DMS153 treated with DMSO at 0.1 percent for 48 hours (cell line): ENCODE measurements at regions not wholly inside any gene's neighbourhood (a gene's known extent, or its start where the extent isn't known, plus 50 kb on each side); places are given as distances from the start of the nearest gene placed in this dataset.

Experiments used
- DNase-seq: peaks from one replicate; lab custom pipeline; 2025; ENCODE audit not compliant: unreplicated experiment; lab: John Stamatoyannopoulos, UW

DNA sequence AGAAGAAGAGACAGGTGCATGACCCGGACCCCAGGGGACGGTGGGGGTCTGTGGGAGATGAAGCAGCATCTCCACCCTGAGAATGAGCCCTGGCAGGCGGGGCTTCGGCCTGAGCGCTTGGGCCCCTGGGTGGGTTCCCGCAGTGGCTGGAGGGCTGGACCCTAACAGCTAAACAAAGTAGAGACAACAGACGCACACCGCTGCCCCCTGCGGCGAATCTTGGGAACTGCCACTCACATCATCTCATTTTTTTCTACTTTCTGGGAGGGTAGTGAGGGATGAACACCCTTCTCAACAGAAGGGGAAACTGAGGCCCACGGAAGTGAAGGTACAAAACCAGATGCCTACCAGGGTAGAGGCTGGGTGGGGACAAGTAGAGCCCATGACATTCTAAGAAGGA, 104.7 kb downstream of the RFLNA start:
- DNase-seq = no peak

GRCh38 chr12:124398578-124399227, 103.8 kb downstream of the RFLNA start:
- DNase-seq = no peak

DNA sequence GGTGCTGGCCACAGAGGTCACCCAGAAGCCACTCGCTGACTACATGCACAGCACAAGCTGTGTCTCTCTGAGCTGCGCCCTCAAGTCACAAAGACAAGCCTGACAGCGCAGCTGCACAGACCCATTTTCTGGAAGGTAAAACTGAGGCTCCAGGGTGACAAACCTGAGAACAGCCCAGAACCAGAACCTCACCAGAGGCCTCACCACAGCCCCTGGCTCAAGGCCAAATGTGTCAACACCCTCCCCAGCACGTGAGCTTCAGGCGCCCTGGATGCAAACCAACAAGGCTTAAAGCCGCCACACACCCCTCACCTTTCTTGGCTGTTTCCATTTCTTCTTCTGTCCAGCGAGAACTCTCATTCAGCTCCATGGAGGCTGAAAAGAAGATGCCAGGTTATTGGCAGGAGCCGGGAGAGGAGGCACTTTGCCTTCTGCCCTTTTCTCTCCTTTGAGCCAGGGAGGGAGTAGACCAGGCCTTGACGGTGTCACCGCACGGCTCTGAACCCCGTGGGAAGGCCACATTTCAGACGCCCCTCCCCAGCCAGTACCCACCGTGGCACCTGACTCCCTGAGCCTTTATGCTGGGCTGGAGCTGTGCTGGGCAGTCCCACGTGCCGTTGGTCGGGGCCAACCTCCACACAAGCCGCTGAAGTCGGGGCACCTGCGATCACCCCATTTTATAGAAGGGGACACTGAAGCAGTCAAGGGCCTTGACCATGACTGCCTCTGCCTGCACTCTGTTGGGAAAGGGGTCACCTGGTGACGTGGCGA, 103.1 kb downstream of the RFLNA start:
- no peak for DNase-seq

- DNase-seq = no peak
Observed at GRCh38 chr12:124397399-124397679, 102.4 kb downstream of the RFLNA start.

DNA sequence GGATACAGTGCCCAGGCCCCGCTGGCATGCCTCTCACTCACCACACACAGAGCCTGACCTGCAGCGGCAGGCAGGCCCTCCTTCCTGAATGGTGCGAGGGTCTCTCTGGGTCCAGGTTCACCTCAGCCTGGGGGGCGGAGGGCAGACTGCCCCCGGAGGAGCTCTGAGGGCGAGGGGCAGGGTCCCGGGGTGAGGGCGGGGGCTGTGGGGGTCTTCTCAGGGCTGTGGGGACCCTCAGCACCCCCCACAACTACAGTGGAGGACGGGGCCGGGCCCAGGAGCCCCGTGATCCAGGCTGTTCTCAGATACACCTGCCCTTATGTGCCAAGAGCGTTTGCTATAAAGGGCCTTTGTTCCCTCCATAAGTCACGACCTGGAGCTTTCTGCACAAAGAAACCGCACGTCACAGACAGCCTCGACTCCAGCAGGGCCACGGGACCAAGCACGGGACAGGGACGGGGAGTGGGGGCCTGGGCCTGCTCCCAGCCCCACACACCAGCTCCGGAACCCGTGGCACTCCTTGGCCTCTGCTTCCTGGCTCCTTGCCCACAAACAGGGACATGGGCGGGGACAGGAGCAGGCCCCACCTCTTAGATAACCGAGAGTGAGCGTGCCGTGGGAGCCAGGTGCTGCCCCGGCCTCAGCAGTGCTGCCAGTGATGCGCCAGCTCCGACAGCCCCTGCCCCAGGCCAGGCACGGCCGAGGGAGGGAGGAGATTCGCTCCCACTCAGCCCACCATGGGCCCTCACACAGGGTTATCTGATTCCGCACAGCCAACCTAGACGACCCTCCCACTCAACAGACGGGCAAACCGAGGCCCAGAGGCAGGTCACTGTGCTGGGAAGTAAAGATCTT, 101.9 kb downstream of the RFLNA start:
- DNase-seq = no peak

DNA sequence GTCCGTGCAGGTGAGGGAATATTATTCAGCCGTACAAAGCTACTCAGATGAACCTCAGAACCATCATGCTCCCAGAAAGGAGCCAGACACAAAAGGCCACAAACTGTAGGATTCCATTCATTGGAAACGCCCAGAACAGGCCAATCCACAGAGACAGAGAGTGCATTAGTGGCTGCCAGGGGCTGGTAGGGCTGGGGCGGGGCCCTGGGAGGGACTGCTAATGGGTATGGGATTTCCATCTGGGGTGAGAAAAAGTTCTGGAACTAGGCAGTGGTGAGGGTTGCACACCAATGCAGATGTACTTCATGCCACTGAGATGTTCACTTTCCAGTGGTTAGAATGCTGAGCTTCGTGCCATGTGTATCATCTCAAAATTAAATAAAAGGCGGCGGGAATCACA, 101.1 kb downstream of the RFLNA start:
- DNase-seq = no peak

GRCh38 chr12:124395284-124395752, 100.4 kb downstream of the RFLNA start:
- no peak for DNase-seq

GRCh38 chr12:124394462-124395128, 99.7 kb downstream of the RFLNA start:
- no peak for DNase-seq

GRCh38 chr12:124393831-124394230, 98.9 kb downstream of the RFLNA start:
- no peak for DNase-seq

DNA sequence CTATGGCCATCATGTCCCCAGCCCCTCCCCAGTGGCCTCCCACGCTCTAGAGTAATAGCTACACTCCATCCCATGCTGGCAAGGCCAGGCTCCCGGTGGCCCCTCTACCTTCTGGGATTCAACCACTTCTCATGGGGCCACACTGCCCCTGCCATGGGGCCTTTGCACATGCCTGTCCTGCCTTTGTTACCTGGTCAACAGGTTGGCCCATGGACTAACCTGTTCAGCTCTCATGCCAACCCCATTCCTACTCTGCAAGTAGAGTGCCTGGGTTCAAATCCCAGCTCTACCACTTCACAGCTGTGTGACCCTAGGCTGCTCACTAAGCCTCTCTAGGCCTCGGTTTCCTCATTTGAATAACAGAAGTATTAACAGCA, 98.5 kb downstream of the RFLNA start:
- no peak for DNase-seq

GRCh38 chr12:124392667-124393413, 97.9 kb downstream of the RFLNA start:
- peak; percentile 72 for DNase-seq

- no peak for DNase-seq
Observed at GRCh38 chr12:124392271-124392666, 97.4 kb downstream of the RFLNA start.

GRCh38 chr12:124391340-124392261, 96.7 kb downstream of the RFLNA start:
- DNase-seq = no peak

DNA sequence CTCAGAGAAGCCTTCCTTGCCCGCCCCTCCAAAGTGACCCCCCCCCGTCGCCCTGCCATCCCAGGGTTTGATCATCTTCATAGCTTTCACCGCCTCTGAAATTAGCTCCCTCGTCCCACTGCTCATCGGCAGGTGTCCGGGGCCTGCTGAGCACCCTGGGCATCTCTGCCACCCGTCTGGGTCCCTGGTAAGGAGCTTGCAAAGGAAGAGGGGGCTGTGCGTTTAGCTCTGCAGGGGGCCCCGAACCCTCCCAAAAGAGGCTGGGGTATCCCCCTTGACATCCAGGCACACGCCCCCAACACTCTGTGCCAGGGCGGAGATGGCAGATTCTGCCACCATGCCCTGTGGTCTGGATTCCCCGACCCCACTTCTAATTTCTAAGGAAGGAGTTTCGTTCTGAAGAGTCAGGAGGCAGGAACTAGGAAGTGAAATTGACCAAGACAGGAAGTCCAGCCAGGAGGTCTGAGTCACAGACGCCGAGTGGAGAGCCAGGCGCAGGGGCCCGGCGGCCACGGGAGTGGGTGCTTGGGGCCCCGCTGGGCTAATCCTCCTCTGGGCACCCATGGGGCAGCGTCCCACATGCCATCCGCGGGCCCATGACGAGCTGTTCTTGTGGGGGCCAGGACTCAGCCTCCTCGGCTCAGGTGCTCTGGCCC, 95.7 kb downstream of the RFLNA start:
- no peak for DNase-seq

DNA sequence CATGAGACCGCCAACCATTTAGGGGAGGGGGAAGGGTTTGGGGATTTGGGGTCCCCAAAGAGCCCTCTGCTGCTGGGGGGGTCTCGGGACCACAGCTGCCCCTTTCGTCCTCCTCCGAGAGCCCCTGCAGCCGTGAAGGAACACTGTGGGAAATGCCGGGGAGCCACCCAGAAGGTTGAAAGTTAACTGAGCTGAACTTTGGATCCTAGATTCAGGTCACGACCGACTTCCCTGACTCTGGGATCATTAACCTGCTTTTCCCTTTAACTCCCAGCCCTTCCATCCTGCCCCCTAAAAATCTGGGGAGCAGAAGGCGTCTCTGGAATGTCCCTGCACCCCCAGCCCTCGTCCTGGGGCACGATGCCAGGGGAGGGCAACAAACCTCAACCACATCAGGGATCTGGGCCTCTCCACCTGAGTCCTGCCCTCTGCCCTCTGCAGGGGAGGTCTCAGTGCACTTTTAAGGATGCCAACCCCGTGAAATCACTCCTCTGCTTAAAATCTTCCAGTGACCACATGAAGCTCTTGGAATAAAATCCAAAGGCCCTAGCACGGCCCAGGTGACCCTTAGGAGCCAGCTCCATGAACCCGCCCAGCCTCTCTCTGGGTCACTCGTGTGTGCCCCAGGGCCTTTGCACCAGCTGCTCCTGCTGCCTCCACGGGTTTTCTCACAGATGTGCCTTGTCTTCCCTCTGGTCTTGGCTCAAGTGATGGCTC, 95.0 kb downstream of the RFLNA start:
- DNase-seq = no peak

DNA sequence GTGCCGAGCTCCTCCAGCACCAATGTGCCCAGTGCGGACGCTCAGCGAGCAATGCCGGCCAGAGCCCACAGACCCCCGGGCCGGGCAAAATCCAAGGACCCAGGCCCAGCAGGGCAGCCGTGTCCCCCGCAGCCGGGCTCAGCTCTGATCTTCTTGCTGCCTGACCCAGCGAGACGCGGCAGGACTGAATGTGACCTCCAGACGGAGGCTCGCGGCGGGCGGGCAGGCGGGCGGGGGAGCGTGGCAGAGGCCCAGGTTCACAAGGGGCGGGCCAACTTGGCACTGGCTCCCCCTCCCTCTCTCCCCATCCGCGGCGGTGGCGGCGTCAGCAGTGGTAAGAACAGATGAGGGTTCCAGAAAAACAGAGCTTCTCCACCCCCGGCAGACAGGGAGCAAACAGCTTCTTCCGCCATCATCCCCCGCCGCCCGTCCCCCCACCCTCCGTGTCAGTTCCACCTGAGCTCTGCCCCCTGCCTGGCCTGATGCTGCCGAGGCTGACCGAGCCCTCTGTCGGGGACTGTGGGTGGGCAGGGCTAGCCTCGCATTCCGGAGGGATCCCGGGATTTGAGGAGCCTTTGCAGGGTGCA, 94.3 kb downstream of the RFLNA start:
- DNase-seq = peak; percentile 43

DNA sequence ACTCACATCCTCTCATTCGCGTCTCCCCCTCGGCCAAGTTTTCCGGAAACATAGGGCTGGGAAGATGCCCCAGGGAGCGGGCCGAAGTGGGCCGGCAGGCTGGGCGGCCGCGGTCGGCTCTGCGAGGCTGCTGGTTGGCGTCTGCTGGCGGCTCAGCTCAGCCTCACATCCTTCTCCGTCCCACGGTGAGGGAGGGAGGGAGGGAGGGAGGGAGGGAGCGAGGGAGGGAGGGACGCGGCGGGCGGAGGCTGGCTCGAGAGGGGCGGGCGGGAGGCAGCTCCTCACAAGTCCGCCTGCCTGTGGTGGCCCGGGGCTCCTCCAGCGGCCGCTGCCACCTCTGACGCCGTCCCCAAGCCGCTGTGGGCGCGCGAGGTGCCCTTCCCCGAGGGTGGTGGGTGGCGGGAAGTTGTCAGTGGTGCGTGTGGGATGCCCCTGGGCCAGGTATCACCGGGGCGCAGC, 93.8 kb downstream of the RFLNA start:
- peak; percentile 40 for DNase-seq
